ENCODE measurements at regions not wholly inside any gene's neighbourhood (a gene's known extent, or its start where the extent isn't known, plus 50 kb on each side); places are given as distances from the start of the nearest gene placed in this dataset.
A peak's percentile ranks its signal among the peaks of the same experiment; 100 is the strongest.

DNA sequence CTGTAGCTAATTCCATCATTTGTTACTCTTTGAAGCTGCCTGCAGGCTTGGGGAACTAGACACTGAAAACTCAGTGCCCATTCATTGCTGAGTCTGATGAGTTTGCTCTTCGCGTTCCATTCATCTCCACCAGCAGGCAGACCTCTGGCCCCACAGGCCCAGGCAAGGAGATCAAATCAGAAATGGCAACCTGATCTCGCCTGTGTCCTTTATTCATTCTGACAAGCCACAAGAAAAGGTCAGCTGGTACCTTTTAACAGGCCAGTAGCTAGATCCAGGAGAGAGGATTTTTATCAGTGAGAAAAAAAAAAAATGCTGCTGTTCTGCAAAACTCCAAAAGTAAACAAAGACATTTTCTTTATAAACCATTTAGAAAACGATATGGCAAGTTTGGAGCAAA lies 742.5 kb downstream of the ETS1 start:
- no peak for ATAC-seq (replicated peaks)
- Mint-ChIP-seq H3K27ac (no peak overlapping the region), H3K4me3 (no peak overlapping the region), H3K27me3 (peaks cover 0 to 5% of the 10 kb centered on the region in 2 donors), H3K4me1 (no peaks in the 10 kb centered on the region), H3K9me3 (no peaks in the 10 kb centered on the region), H3K36me3 (no peaks in the 10 kb centered on the region)
- DNase-seq, result no peak

DNA sequence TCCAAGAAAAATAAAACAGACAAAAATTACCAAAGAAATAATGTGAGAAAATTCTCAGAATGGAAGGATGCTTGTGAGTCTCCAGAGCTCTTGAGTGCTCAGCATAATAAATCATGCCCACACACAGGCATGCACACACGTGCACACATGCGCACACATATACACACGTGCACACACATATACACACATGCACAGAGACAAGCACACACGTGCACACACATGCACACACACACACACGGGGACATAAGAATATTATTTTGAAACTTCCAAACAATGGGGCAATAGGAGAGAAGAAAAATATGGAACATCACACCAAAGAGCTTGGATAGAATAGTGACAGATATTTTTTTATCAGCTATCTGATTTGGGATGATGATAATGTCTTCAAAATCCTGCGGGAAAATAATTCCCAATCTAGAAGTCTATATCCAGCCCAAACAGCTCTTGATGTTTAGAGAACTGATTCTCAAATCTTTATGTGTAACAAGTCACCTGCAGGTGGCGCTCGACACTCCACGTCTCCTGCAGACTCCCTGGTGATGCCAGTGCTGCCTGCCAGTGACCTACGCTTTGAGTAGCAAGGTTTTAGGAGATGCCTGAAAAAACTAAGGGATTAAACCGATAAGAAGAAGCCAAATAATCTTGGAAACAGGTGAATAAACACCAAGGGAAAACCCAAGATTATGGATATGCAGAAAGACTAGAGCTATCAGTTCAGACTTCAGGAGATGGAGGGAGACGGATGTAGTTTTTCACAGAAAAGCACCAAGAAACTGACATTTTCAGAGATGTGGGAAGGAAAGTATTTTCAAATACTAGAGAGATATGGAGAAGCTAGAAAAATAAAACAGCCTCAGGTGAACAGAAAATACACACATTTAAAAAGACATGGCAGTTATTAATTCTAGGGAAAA lies 743.6 kb downstream of the ETS1 start:
- peaks cover 0 to 5% of the 10 kb centered on the region in 2 donors for H3K27me3 Mint-ChIP-seq
- H3K27ac Mint-ChIP-seq, result no peak overlapping the region
- peak; percentile 8 for DNase-seq
- no peaks in the 10 kb centered on the region for H3K36me3 Mint-ChIP-seq
- H3K4me3 Mint-ChIP-seq, result no peak overlapping the region
- H3K4me1 Mint-ChIP-seq, result no peaks in the 10 kb centered on the region
- ATAC-seq (replicated peaks), result peak; percentile 38 to 56
- no peaks in the 10 kb centered on the region for H3K9me3 Mint-ChIP-seq

DNA sequence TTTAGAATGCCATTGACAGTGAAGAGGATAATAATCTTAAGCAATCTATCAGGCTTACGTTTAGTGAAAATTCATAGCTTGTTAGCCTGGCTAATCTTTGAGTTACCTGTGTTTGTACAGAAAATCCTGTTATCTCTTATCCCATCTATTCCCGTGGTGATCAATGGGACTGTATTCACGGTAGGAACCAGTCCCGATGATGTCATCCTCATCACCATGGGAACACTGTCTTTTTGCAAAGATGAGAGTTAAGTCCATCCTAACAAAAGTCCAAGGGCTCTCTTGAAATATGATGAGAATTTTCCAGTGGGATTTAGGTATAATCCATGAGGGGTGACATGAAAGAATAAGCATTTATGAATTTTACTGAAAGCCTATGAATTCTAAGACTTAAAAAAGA lies 762.2 kb downstream of the ETS1 start:
- DNase-seq (no peak), ATAC-seq (replicated peaks) (no peak)
- Mint-ChIP-seq H3K36me3 (no peaks in the 10 kb centered on the region), H3K27me3 (no peaks in the 10 kb centered on the region), H3K4me1 (no peaks in the 10 kb centered on the region), H3K9me3 (no peaks in the 10 kb centered on the region), H3K27ac (no peak overlapping the region), H3K4me3 (no peak overlapping the region)

DNA sequence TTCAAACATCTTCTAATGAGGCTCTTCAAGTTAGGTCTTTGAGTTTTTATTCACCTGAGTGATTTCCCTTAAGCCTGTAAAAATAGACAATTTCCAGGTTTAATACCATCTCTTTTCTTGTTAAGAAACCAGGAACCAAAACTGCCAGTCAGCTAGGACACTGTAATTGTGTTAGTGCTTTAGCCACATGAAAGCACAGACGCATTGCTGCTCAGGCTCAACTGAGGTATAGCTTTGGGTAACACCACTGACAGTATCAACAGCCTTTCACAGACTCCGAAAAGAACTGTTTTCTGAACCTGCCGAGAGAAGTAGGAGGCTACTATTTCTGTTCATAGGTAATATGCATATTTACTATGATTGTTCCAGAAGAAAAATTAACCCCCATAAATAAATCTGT lies 768.7 kb downstream of the ETS1 start:
- H3K27ac Mint-ChIP-seq, result no peak overlapping the region
- DNase-seq (no peak), ATAC-seq (replicated peaks) (peak; percentile 36 to 65)
- H3K9me3 Mint-ChIP-seq, result no peaks in the 10 kb centered on the region
- H3K27me3 Mint-ChIP-seq, result no peaks in the 10 kb centered on the region
- H3K4me1 Mint-ChIP-seq, result no peaks in the 10 kb centered on the region
- no peaks in the 10 kb centered on the region for H3K36me3 Mint-ChIP-seq
- no peak overlapping the region for H3K4me3 Mint-ChIP-seq

DNA sequence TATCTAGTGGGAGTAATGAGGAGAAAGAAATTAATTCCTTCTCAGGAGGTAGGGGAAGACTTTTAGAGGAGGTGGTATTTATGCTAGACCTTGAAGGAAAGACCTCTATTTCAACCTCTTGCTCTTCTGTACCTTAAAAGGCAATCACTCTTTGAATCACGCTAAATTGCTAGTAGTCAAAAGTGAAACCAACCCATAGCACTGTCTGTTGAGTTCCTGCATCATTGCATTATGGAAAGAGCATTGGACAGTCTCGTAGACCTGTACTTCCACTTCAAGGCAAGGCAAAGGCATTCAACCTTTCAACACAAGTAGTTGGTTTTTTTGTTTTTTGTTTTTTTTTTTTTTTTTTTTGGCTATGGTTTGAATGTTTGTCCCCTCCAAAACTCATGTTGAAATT lies 770.4 kb downstream of the ETS1 start:
- H3K27me3 Mint-ChIP-seq, result no peaks in the 10 kb centered on the region
- H3K9me3 Mint-ChIP-seq, result no peaks in the 10 kb centered on the region
- H3K27ac Mint-ChIP-seq, result no peak overlapping the region
- no peaks in the 10 kb centered on the region for H3K4me1 Mint-ChIP-seq
- no peak for ATAC-seq (replicated peaks)
- H3K36me3 Mint-ChIP-seq, result no peaks in the 10 kb centered on the region
- DNase-seq, result no peak
- H3K4me3 Mint-ChIP-seq, result no peak overlapping the region

DNA sequence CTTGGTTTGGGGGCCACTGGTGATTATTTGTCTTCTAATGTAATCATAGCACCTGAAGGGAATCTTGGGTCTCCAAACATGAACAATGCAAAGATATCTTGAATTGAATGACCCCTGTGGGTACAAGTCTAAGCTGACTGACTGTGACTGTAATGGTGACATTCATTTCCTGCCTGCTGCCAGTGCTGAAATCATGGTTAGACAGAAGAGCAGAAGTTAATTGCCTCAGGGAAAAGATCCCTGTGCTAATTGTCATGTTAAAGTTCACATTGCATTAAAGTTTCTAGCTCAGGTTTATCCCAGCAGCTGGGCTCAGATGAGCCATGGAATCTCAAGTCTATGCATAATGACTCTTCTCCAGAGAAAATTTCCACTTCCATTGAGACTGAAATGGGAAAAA lies 772.0 kb downstream of the ETS1 start:
- Mint-ChIP-seq H3K9me3 (no peaks in the 10 kb centered on the region), H3K27me3 (no peaks in the 10 kb centered on the region), H3K27ac (no peak overlapping the region), H3K4me1 (no peaks in the 10 kb centered on the region), H3K36me3 (no peaks in the 10 kb centered on the region), H3K4me3 (no peak overlapping the region)
- ATAC-seq (replicated peaks) (no peak), DNase-seq (no peak)

DNA sequence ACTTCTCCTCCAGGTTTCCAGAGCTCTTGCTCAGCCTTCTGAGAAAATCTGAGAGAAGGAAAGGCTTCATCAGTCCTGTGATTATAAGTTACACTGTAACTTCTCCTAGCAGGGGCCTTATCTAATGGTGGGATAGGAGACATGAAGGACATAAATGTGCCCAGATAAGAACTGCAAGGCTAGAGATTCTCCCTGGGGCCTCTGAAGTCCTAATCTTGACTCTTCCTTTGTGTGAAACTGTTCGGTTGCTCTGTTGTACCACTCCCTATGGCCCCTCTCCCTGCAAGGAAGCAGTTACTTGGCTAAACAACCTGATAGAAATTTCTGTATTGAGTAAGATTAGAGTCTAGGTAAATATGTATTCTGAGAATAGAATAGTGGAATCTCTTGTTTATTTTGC lies 780.9 kb downstream of the ETS1 start:
- ATAC-seq (replicated peaks) (no peak), DNase-seq (no peak)
- H3K27me3 Mint-ChIP-seq, result no peaks in the 10 kb centered on the region
- H3K4me3 Mint-ChIP-seq, result no peak overlapping the region
- H3K9me3 Mint-ChIP-seq, result no peaks in the 10 kb centered on the region
- H3K27ac Mint-ChIP-seq, result no peak overlapping the region
- H3K36me3 Mint-ChIP-seq, result no peaks in the 10 kb centered on the region
- H3K4me1 Mint-ChIP-seq, result no peaks in the 10 kb centered on the region

DNA sequence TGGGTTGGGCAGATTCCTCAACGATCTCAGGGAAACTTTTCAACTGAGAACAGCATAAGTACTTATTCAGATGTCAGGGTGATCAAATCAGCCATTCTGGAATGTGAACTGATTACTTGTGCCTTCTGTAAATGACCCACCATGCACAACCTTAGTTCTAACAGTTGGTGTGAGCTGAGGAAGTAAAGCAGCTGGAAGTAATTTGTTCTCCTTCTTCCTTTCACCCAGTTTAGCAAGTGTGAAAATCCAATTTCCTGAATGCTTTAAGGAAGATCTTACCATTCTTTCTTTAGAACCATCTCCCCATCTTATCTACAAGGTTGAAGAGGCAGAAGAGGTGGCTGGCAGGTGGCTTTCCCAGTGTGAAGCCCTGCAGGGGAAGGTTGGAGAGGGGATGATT lies 781.6 kb downstream of the ETS1 start:
- no peaks in the 10 kb centered on the region for H3K4me1 Mint-ChIP-seq
- ATAC-seq (replicated peaks) (no peak), DNase-seq (no peak)
- no peaks in the 10 kb centered on the region for H3K36me3 Mint-ChIP-seq
- H3K9me3 Mint-ChIP-seq, result no peaks in the 10 kb centered on the region
- no peak overlapping the region for H3K27ac Mint-ChIP-seq
- H3K4me3 Mint-ChIP-seq, result no peak overlapping the region
- H3K27me3 Mint-ChIP-seq, result no peaks in the 10 kb centered on the region

DNA sequence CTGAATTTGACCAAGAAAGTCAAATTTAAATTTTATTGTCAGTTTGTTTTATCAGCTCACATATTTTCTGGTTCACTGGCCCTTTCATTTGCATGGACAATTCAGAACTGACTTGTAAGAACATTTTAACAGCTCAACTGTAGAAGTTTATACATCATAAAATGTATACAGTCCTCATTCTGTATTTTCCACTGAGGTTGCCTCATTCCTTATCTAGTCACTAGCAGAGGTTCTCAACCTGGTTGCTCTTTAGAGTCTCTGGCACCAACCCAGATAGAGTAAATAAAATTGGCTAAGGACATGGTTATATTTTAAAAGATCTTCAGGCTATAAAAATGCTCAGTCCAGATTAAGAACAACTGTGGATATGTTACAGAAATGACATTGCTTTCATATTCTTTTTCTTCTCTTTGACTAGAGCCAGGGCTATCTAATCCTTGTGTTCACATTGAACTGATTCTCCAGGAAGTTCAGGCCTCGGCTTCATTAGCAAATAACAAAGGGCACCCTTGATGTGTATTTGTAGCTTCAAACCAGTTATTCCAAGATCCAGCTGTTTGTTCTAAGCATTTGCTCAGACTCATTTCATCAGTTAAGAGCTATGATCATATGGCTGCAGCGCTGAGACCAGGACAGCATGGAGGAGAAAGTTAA lies 782.5 kb downstream of the ETS1 start:
- H3K27me3 Mint-ChIP-seq, result no peaks in the 10 kb centered on the region
- no peak overlapping the region for H3K27ac Mint-ChIP-seq
- H3K4me3 Mint-ChIP-seq, result no peak overlapping the region
- no peaks in the 10 kb centered on the region for H3K4me1 Mint-ChIP-seq
- ATAC-seq (replicated peaks), result no peak
- H3K36me3 Mint-ChIP-seq, result no peaks in the 10 kb centered on the region
- DNase-seq, result no peak
- no peaks in the 10 kb centered on the region for H3K9me3 Mint-ChIP-seq

DNA sequence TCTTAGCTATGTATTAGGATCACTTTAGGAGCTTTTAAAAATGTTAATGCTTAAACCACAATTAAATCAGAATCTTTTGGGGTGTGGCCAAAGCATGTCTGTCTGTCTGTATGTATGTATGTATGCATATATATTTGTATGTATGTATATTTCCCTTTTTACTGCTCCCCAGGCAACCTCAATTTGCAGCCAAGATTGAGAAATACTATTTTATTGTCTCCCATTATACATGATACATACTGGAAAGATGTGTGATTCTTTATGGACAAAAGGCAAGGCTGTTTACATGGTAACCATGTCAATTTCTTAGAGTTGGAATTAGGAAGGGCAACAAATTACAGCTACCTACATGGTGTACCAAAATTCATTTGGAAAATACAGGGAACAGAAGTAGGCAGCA lies 783.6 kb downstream of the ETS1 start:
- DNase-seq (no peak), ATAC-seq (replicated peaks) (no peak)
- Mint-ChIP-seq H3K9me3 (no peaks in the 10 kb centered on the region), H3K27ac (no peak overlapping the region), H3K4me3 (no peak overlapping the region), H3K4me1 (no peaks in the 10 kb centered on the region), H3K36me3 (no peaks in the 10 kb centered on the region), H3K27me3 (no peaks in the 10 kb centered on the region)

DNA sequence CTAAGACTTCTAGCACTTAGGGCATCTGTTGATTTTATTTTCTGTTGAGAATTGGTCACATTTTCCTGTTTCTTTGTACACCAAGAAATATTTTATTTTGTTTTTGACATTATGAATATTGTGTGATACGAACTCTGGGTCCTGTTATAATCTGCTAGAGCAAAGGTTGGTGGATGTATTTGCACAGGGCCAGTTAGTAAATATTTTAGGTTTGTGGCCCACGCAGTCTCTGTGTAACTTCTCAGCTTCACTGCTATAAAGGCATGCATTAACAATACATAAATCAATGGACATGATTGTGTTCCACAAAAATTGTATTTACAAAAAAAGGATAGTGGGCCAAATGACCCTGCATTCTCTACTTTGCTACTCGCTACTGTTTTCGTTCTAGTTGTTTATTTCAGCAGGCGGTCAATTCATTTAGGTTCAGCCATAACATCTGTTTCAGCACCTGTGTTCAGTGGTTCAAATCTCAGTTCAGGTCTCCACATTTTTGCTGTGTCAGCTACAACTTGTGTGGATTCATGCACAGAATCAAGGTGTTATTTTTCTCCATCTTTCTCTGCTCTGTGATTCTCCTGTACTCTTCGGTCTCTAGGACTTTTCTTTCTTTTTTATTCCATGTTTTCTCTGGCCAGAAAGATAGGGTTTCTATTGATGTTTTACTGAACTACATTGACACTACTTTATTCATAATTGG lies 786.2 kb downstream of the ETS1 start:
- H3K4me1 Mint-ChIP-seq, result no peaks in the 10 kb centered on the region
- H3K36me3 Mint-ChIP-seq, result no peaks in the 10 kb centered on the region
- DNase-seq (no peak), ATAC-seq (replicated peaks) (no peak)
- no peak overlapping the region for H3K27ac Mint-ChIP-seq
- peaks cover 0 to 2% of the 10 kb centered on the region in 2 donors for H3K9me3 Mint-ChIP-seq
- H3K27me3 Mint-ChIP-seq, result no peaks in the 10 kb centered on the region
- no peak overlapping the region for H3K4me3 Mint-ChIP-seq

DNA sequence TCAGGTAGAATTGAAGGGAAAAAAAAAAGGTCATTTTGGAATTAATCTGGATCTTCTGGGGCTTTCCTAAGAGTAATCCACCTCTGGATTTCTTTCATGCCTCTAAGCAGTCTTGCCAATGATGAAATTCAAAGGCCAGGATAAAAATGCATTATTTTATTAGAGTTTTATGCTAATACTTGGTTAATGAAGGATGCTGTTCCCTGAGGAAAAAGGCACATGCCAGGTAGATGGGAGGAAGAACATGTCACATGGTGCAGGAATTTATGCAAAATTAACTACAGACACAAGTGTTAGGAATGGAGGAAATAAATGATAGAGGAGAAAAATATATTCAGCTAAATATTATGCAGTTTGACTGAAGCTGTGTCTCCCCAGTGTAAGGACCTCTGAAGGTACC lies 792.0 kb downstream of the ETS1 start:
- ATAC-seq (replicated peaks) (no peak), DNase-seq (no peak)
- peaks cover 0 to 2% of the 10 kb centered on the region in 2 donors for H3K9me3 Mint-ChIP-seq
- no peaks in the 10 kb centered on the region for H3K4me1 Mint-ChIP-seq
- H3K27ac Mint-ChIP-seq, result no peak overlapping the region
- no peak overlapping the region for H3K4me3 Mint-ChIP-seq
- H3K27me3 Mint-ChIP-seq, result no peaks in the 10 kb centered on the region
- no peaks in the 10 kb centered on the region for H3K36me3 Mint-ChIP-seq

DNA sequence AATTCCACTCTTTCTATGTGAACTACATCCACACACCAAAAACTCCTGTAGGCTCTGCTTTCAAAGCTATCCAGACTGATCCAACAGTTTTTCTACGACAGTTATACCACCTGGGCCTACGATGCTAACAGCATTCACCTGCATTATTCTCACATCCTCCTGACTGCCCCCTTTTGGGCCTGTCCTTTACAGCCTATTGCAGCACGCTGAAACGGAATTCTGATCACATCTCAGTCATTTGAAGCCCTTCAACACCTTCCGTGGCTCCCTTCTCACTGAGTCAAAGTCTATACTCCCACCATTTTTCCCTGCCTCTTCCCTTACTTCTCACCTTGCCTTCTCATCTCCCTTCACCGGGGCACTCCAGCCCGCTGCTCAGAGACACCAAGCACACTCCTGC lies 791.3 kb upstream of the KIRREL3 start:
- Mint-ChIP-seq H3K27ac (no peak overlapping the region), H3K36me3 (no peaks in the 10 kb centered on the region), H3K27me3 (no peaks in the 10 kb centered on the region), H3K4me1 (no peaks in the 10 kb centered on the region), H3K4me3 (no peak overlapping the region), H3K9me3 (no peaks in the 10 kb centered on the region)
- DNase-seq (no peak), ATAC-seq (replicated peaks) (no peak)

DNA sequence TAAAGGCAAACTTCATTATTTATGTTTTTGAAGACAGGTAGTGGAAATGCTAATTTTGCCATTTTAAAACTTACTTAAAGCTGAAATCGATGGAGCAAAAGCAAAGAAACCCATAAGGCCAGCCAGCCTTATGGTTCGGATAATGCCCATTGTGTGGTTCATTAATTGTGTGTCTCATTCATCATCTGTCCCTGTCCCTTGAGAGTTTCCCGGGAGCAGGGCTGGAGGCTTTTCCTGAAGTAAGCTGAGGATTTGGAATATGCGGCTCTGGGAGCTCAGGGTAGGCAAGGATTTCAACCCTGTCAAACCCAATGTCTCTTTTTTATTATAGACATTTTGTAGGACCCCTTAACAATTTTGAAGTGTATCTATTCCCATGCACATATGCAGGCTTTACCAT lies 790.0 kb upstream of the KIRREL3 start:
- Mint-ChIP-seq H3K9me3 (no peaks in the 10 kb centered on the region), H3K4me1 (no peaks in the 10 kb centered on the region), H3K4me3 (no peak overlapping the region), H3K27ac (no peak overlapping the region), H3K36me3 (no peaks in the 10 kb centered on the region), H3K27me3 (no peaks in the 10 kb centered on the region)
- ATAC-seq (replicated peaks), result no peak
- DNase-seq, result no peak

DNA sequence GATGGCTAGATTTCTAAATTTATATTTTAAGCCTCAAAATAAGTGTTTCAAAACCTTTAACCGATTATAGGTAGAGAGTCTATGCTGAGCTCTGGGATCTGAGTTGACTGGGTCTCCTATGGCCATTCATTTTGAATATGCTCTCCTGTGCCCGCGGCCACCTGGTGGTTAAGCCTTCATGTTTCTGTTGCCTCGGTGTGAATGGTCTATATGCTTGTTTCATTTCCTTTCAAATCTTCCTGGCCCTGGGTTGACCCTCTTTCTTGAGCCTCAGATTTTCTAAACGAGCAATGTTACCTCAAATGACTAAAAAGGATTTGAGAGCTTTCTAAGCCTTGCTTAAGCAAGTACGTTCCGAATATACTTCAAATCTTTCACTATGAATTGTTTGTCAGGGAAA lies 789.4 kb upstream of the KIRREL3 start:
- no peak for ATAC-seq (replicated peaks)
- no peaks in the 10 kb centered on the region for H3K36me3 Mint-ChIP-seq

More for the DNA sequence above, 789.4 kb upstream of the KIRREL3 start:
- Mint-ChIP-seq H3K4me3 (no peak overlapping the region), H3K27me3 (no peaks in the 10 kb centered on the region), H3K4me1 (no peaks in the 10 kb centered on the region), H3K9me3 (no peaks in the 10 kb centered on the region), H3K27ac (no peak overlapping the region)
- DNase-seq, result no peak
